ENCODE measurements at regions not wholly inside any gene's neighbourhood (a gene's known extent, or its start where the extent isn't known, plus 50 kb on each side); places are given as distances from the start of the nearest gene placed in this dataset.
"Not testable (repeated sequence)": the region's sequence is repeated elsewhere in the genome, so short reads cannot be mapped to it uniquely, and the experiment has no call there.

DNA sequence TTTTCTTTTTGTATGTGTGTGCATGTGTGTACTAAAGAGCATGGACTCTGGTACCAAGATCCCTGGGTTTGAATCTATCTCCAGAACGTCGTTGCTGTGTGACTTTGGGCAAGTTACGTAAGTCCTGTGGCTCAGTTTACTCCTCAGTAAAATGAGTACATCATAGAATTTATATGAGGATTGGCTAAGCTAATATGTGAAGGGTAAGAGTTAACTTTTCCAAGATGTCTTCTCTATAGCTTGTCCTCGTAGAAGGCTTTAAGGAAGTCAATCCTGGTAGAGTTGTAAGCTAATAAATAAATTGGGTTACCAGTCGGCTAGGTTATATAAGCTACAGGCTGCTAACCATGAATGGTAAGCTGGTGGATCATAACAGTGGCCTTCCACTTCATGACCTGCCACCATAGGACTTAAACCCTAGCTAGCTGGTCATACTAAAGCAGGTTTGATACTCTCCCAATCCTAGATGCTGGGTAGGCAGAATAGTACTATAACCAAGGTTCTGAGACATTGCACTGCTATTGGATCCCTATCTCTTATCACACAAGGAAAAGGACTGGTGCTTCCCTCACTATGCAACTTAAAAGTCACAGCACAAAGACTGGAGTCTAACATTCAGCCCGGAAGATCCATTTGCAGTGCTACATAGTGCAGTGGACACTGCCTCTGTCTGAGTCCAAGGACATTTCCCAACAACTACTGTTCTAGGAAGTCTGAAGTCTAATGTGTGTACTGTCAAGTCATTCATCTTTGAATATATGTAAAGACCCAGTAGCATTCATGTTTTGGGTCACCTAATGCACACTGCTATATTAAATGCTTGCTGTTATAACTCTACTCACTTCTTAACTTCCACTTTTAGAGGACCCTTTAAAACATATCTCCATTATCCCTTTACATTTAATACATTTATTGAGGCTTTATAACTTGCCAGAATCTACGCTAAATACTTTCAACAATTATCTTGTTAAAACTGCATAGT is 156.2 kb downstream of the CRPPA start:
- TF ChIP-seq TARDBP (IDR thresholded peaks at IDR 0.05) (no peak), HDGF (IDR thresholded peaks at IDR 0.05; ENCODE audit: borderline replicate concordance) (no peak), ARNT (IDR thresholded peaks at IDR 0.05) (no peak), NFRKB (IDR thresholded peaks at IDR 0.05) (no peak), ELF4 (IDR thresholded peaks at IDR 0.05) (no peak), ZNF384 (IDR thresholded peaks at IDR 0.05) (no peak), FOXA1 (IDR thresholded peaks at IDR 0.05) (no peak), PKNOX1 (IDR thresholded peaks at IDR 0.05) (no peak), L3MBTL2 (conservative IDR thresholded peaks at IDR 0.05) (no peak), LEF1 (IDR thresholded peaks at IDR 0.05; ENCODE audit: borderline replicate concordance) (no peak), FOXK2 (IDR thresholded peaks at IDR 0.05) (no peak), BHLHE40 (IDR thresholded peaks at IDR 0.05; ENCODE audit: borderline replicate concordance) (no peak), FOXM1 (IDR thresholded peaks at IDR 0.05; ENCODE audit: borderline replicate concordance) (no peak), SUZ12 (IDR thresholded peaks at IDR 0.05) (no peak), CTBP1 (IDR thresholded peaks at IDR 0.05; ENCODE audit: borderline replicate concordance) (no peak)
- ChIA-PET POLR2A (no interaction called here), CTCF (no interaction called here)

DNA sequence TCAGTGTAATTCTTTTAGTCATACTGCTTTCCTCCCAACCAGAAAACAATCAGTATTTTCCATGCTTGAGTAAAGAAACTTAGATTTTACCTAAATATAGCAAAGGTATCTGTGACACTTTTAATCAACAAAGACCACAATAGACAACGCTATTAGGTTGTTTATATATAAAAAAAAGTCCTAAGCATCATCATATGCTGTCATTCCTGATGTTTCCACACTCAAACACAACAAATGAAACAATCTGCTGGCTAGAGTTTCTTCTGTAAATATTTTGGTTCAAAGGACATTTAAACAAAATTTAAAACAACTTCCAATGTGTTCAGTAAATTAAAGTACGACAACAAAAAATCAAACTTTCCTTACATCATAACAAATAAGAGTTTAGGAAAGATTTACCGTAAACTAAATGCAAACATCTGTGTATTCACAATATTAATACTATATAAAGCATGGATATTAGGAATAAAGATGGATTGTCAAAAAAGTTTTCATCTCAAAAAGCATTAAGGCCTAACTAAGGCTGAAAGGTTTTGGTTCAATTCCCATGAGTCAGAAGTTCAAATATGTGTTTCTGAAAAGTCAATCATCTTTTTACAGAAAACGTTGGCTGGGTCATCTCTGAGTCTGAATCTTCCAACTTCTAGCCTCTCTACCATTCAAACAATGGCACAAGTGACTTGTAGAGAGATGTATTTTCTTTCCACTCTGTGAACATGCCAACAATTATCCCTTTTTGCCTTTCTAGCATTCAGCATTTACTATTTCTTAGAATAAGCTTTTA is 157.1 kb downstream of the CRPPA start:
- TF ChIP-seq NFRKB (IDR thresholded peaks at IDR 0.05) (no peak), SP1 (IDR thresholded peaks at IDR 0.05) (no peak), FOXK2 (IDR thresholded peaks at IDR 0.05) (no peak), FOXA1 (IDR thresholded peaks at IDR 0.05) (no peak), BHLHE40 (IDR thresholded peaks at IDR 0.05; ENCODE audit: borderline replicate concordance) (no peak), ELF4 (IDR thresholded peaks at IDR 0.05) (no peak), CTBP1 (IDR thresholded peaks at IDR 0.05; ENCODE audit: borderline replicate concordance) (no peak), SUZ12 (IDR thresholded peaks at IDR 0.05) (no peak), ZNF384 (IDR thresholded peaks at IDR 0.05) (no peak), LEF1 (IDR thresholded peaks at IDR 0.05; ENCODE audit: borderline replicate concordance) (no peak), ARNT (IDR thresholded peaks at IDR 0.05) (no peak), TARDBP (IDR thresholded peaks at IDR 0.05) (no peak), FOXM1 (IDR thresholded peaks at IDR 0.05; ENCODE audit: borderline replicate concordance) (no peak), PKNOX1 (IDR thresholded peaks at IDR 0.05) (no peak), L3MBTL2 (conservative IDR thresholded peaks at IDR 0.05) (no peak), HDGF (IDR thresholded peaks at IDR 0.05; ENCODE audit: borderline replicate concordance) (no peak)
- CTCF ChIA-PET = no interaction called here
- no peak for DNase-seq (ENCODE audit: extremely low spot score)
- POLR2A ChIA-PET = no interaction called here

More for the DNA sequence above, 156.2 kb downstream of the CRPPA start:
- DNase-seq (ENCODE audit: extremely low spot score) = no peak

- POLR2A ChIA-PET; DNase-seq (ENCODE audit: extremely low spot score); CTCF ChIA-PET: not testable (repeated sequence)
Observed at GRCh38 chr7:16263377-16263776, 158.0 kb downstream of the CRPPA start.

GRCh38 chr7:16261654-16262053 is 159.7 kb downstream of the CRPPA start:
- CTCF ChIA-PET = no interaction called here
- no peak for TF ChIP-seq ELF4 (IDR thresholded peaks at IDR 0.05)
- no peak for TF ChIP-seq ZNF384 (IDR thresholded peaks at IDR 0.05)
- TF ChIP-seq TARDBP (IDR thresholded peaks at IDR 0.05) = no peak
- no peak for TF ChIP-seq SUZ12 (IDR thresholded peaks at IDR 0.05)
- TF ChIP-seq HDGF (IDR thresholded peaks at IDR 0.05; ENCODE audit: borderline replicate concordance) = no peak
- no peak for TF ChIP-seq FOXK2 (IDR thresholded peaks at IDR 0.05)
- TF ChIP-seq L3MBTL2 (conservative IDR thresholded peaks at IDR 0.05) = no peak
- TF ChIP-seq SP1 (IDR thresholded peaks at IDR 0.05) = no peak
- TF ChIP-seq LEF1 (IDR thresholded peaks at IDR 0.05; ENCODE audit: borderline replicate concordance) = no peak
- TF ChIP-seq NFRKB (IDR thresholded peaks at IDR 0.05) = no peak
- TF ChIP-seq BHLHE40 (IDR thresholded peaks at IDR 0.05; ENCODE audit: borderline replicate concordance) = no peak
- TF ChIP-seq FOXA1 (IDR thresholded peaks at IDR 0.05) = no peak
- no peak for TF ChIP-seq PKNOX1 (IDR thresholded peaks at IDR 0.05)
- TF ChIP-seq CTBP1 (IDR thresholded peaks at IDR 0.05; ENCODE audit: borderline replicate concordance) = no peak
- no peak for TF ChIP-seq FOXM1 (IDR thresholded peaks at IDR 0.05; ENCODE audit: borderline replicate concordance)
- TF ChIP-seq ARNT (IDR thresholded peaks at IDR 0.05) = no peak
- POLR2A ChIA-PET = no interaction called here
- DNase-seq (ENCODE audit: extremely low spot score) = no peak

DNA sequence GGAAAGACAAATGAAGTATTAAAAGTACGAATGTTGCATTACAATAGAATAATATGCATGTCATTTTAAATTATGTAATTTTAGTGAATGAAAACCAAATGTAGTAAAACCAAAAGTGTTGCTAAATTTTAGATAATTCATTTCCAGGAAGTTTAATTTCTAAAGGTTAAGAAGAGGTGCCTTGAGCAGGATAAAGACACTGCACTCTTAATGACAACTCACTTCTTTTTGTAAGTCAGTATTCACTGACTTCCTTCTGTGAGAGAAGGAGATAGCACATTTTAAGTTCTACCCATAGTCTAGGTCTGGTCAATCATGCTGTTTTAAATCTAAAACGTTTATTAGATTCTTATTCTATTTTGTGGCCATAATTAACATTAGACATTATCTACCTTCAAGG is 160.2 kb downstream of the CRPPA start:
- CTCF ChIA-PET = no interaction called here
- TF ChIP-seq FOXA1 (IDR thresholded peaks at IDR 0.05) (no peak), ARNT (IDR thresholded peaks at IDR 0.05) (no peak), SUZ12 (IDR thresholded peaks at IDR 0.05) (no peak), NFRKB (IDR thresholded peaks at IDR 0.05) (no peak), ELF4 (IDR thresholded peaks at IDR 0.05) (no peak), FOXM1 (IDR thresholded peaks at IDR 0.05; ENCODE audit: borderline replicate concordance) (no peak), PKNOX1 (IDR thresholded peaks at IDR 0.05) (no peak), ZNF384 (IDR thresholded peaks at IDR 0.05) (no peak), TARDBP (IDR thresholded peaks at IDR 0.05) (no peak), FOXK2 (IDR thresholded peaks at IDR 0.05) (no peak), LEF1 (IDR thresholded peaks at IDR 0.05; ENCODE audit: borderline replicate concordance) (no peak), CTBP1 (IDR thresholded peaks at IDR 0.05; ENCODE audit: borderline replicate concordance) (no peak), L3MBTL2 (conservative IDR thresholded peaks at IDR 0.05) (no peak), HDGF (IDR thresholded peaks at IDR 0.05; ENCODE audit: borderline replicate concordance) (no peak)
- no peak for DNase-seq (ENCODE audit: extremely low spot score)
- POLR2A ChIA-PET = no interaction called here
